HepG2 (cell line): ENCODE measurements at regions not wholly inside any gene's neighbourhood (a gene's known extent, or its start where the extent isn't known, plus 50 kb on each side); places are given as distances from the start of the nearest gene placed in this dataset.

Source experiments
- ATAC-seq: fragments of 200-7000 bp; cut with Tn5 transposase; 3 replicates; pipeline ENCODE4 v1.9.1; 2020; ENCODE audit warnings: mild to moderate bottlenecking, moderate library complexity
- BruUV-seq: library from RNA; stranded (reverse); fragments of 400-500 nt; replicated peaks from 2 replicates; lab custom pipeline; 2021; lab: Mats Ljungman, UMichigan
- CTCF ChIA-PET: fragments of 300-600 bp; formaldehyde crosslinking; extraction: SDS; loops from one replicate; lab custom pipeline; 2021; ENCODE audit warnings: low total read pairs, inconsistent platforms, low intra/inter-chr PET ratio; lab: Yijun Ruan, JAX
- POLR2A ChIA-PET: fragments of 350-600 bp; sonication (Branson Sonifier 250); formaldehyde crosslinking; loops from one replicate; lab custom pipeline; 2020; ENCODE audit warnings: antibody characterized with exemption, inconsistent platforms; lab: Yijun Ruan, JAX
- DNase-seq: peaks from one replicate; pipeline ENCODE4 v3.0.0-alpha.2; 2015; ENCODE audit warnings: low spot score
- FAIRE-seq: peaks from 3 replicates; lab custom pipeline; 2011; peaks lifted over from hg19 to GRCh38; lab: Jason Lieb, UNC
- H2AFZ ChIP-seq: one replicate; pipeline ENCODE4 v1.6.1; 2011; ENCODE audit warnings: low read length, inconsistent platforms
- H3K27ac ChIP-seq: fragments of 300-600 bp; 3 replicates; pipeline ENCODE4 v1.8.0; 2011; ENCODE audit warnings: mixed run types, mild to moderate bottlenecking, mixed read lengths, low read length, inconsistent platforms; ENCODE audit not compliant: insufficient read depth; ENCODE audit errors: extremely low read length
- H3K27me3 ChIP-seq, 2 experiments: fragments of 200-600 bp in 1 of 2; 2 replicates in 1 of 2; 3 replicates in 1 of 2; pipeline versions ENCODE4 v1.6.0 to v1.8.0; 2011; ENCODE audit warnings: low read length in 2 of 2, mild to moderate bottlenecking in 2 of 2, moderate library complexity in 2 of 2, inconsistent platforms in 1 of 2; ENCODE audit not compliant: insufficient read depth in 2 of 2, control insufficient read depth in 1 of 2
- H3K36me3 ChIP-seq, 2 experiments: fragments of 200-600 bp in 1 of 2; replicated peaks in 1 of 2; 2 replicates in 1 of 2; 3 replicates in 1 of 2; pipeline versions ENCODE4 v1.5.1 to v1.8.0; 2011; ENCODE audit warnings: low read length in 2 of 2, inconsistent platforms in 1 of 2; ENCODE audit not compliant: insufficient read depth in 2 of 2, control insufficient read depth in 1 of 2
- H3K4me1 ChIP-seq: 2 replicates; pipeline ENCODE4 v1.5.1; 2012; ENCODE audit warnings: low read length, inconsistent platforms; ENCODE audit not compliant: insufficient read depth
- H3K4me2 ChIP-seq: 2 replicates; pipeline ENCODE4 v1.6.0; 2011; ENCODE audit warnings: low read depth, low read length, inconsistent platforms
- H3K4me3 ChIP-seq, 3 experiments: fragments of 200-600 bp in 1 of 3; sonication (generic), shearing (Covaris generic) in 1 of 3; replicated peaks in 1 of 3; 2 replicates each; pipeline ENCODE4 v1.5.1; 2011 to 2016; ENCODE audit warnings: low read length in 3 of 3, inconsistent platforms in 2 of 3, low read depth in 2 of 3, mild to moderate bottlenecking in 2 of 3, control low read depth in 1 of 3, mixed read lengths in 1 of 3; ENCODE audit not compliant: insufficient read depth in 1 of 3
- H3K79me2 ChIP-seq: one replicate; pipeline ENCODE4 v1.6.1; 2011; ENCODE audit warnings: low read length, inconsistent platforms; ENCODE audit not compliant: insufficient read depth
- H3K9ac ChIP-seq: 2 replicates; pipeline ENCODE4 v1.6.0; 2011; ENCODE audit warnings: mild to moderate bottlenecking, low read depth, low read length, inconsistent platforms; ENCODE audit not compliant: insufficient read depth
- H3K9me3 ChIP-seq: 2 replicates; pipeline ENCODE4 v1.5.1; 2012; ENCODE audit warnings: mild to moderate bottlenecking, low read length
- H4K20me1 ChIP-seq: 2 replicates; pipeline ENCODE4 v1.6.0; 2011; ENCODE audit warnings: inconsistent platforms, mild to moderate bottlenecking, low read length, moderate library complexity; ENCODE audit not compliant: insufficient read depth
- AFF4 ChIP-seq: sonication (generic); formaldehyde crosslinking; IDR thresholded peaks from 2 replicates; pipeline ENCODE4 v1.4.0; 2020; ENCODE audit warnings: missing genetic modification reagents
- AGO2 ChIP-seq: fragments of 200-400 bp; formaldehyde crosslinking; optimal IDR thresholded peaks from 2 replicates; pipeline ENCODE3; 2017; ENCODE audit warnings: mild to moderate bottlenecking, low read depth, low read length, moderate library complexity
- ELF4 ChIP-seq: sonication (generic); formaldehyde crosslinking; IDR thresholded peaks from 2 replicates; pipeline ENCODE4 v1.5.0; 2020; ENCODE audit warnings: missing genetic modification reagents, mild to moderate bottlenecking, moderate library complexity, borderline replicate concordance
- ETV6 ChIP-seq: sonication (generic); formaldehyde crosslinking; conservative IDR thresholded peaks from 2 replicates; pipeline ENCODE4 v1.4.0; 2020; ENCODE audit warnings: missing genetic modification reagents
- LCORL ChIP-seq, 2 experiments: fragments of 450-650 bp in 1 of 2; sonication (generic) in 1 of 2; formaldehyde crosslinking in 1 of 2; IDR thresholded peaks; 2 replicates each; pipeline versions ENCODE4 v1.5.0 to v1.6.1; 2017 to 2020; ENCODE audit warnings: antibody characterized with exemption in 1 of 2, missing genetic modification reagents in 1 of 2
- MTA1 ChIP-seq: sonication (generic); formaldehyde crosslinking; IDR thresholded peaks from 2 replicates; pipeline ENCODE4 v1.4.0; 2020; ENCODE audit warnings: missing genetic modification reagents, mild to moderate bottlenecking, borderline replicate concordance
- NCOR1 ChIP-seq: fragments of 200-600 bp; sonication (generic); IDR thresholded peaks from 2 replicates; pipeline ENCODE4 v1.7.0; 2017; ENCODE audit warnings: antibody characterized with exemption, low read length, borderline replicate concordance
- NR2C2 ChIP-seq: sonication (generic); formaldehyde crosslinking; IDR thresholded peaks from 2 replicates; pipeline ENCODE4 v1.4.0; 2020; ENCODE audit warnings: missing genetic modification reagents, mild to moderate bottlenecking, moderate library complexity, borderline replicate concordance
- PREB ChIP-seq: sonication (generic); formaldehyde crosslinking; IDR thresholded peaks from 2 replicates; pipeline ENCODE4 v1.4.0; 2020; ENCODE audit warnings: missing genetic modification reagents
- REST ChIP-seq, 2 experiments: IDR thresholded peaks; 2 replicates each; pipeline ENCODE4 v1.6.1; 2011 to 2012; ENCODE audit warnings: low read length in 2 of 2, borderline replicate concordance in 1 of 2, low read depth in 1 of 2, mild to moderate bottlenecking in 1 of 2, moderate library complexity in 1 of 2
- SMC3 ChIP-seq: IDR thresholded peaks from 2 replicates; pipeline ENCODE4 v1.6.1; 2011; ENCODE audit warnings: low read length, improper control_type of control experiment
- ZNF441 ChIP-seq: sonication (generic); formaldehyde crosslinking; IDR thresholded peaks from 2 replicates; pipeline ENCODE4 v1.7.0; 2021; ENCODE audit warnings: missing genetic modification reagents, borderline replicate concordance
- ZNF513 ChIP-seq: sonication (generic); formaldehyde crosslinking; conservative IDR thresholded peaks from 2 replicates; pipeline ENCODE4 v1.5.0; 2020; ENCODE audit warnings: missing genetic modification reagents
- WGBS: methylation state at CpG from one replicate; pipeline ENCODE4 v1.1.6; 2017; ENCODE audit warnings: low lambda C conversion rate; 5-methylcytosine and 5-hydroxymethylcytosine counted together
- in situ Hi-C: cut with HindIII; loops from 2 replicates; pipeline ENCODE4 v1.10.0; 2017; ENCODE audit warnings: low pct_unique_long_range_greater_than_20kb; ENCODE audit not compliant: extremely low pct_ligation_motif_present
- intact Hi-C: fragments of 100-400 bp; cut with micrococcal nuclease; formaldehyde crosslinking; loops from one replicate; pipeline ENCODE4 v1.10.0; 2022; ENCODE audit not compliant: unreplicated experiment

GRCh38 chr13:76683168-76683567, 203.0 kb downstream of the KCTD12 start (continued):
- no peak for TF ChIP-seq ETV6 (CRISPR knock-in tag)
- no peak for TF ChIP-seq AGO2

GRCh38 chr13:76680112-76680511, 206.1 kb downstream of the KCTD12 start:
- H3K9me3 ChIP-seq = no peaks in the 10 kb centered on the region
- 0% methylated on average over 1 of the region's 2 CpGs for WGBS
- CTCF ChIA-PET = no interaction called here
- no peak overlapping the region for H3K4me3 ChIP-seq
- DNase-seq (no peak), ATAC-seq (no peak), FAIRE-seq (no peak)
- H3K4me2 ChIP-seq = no peak overlapping the region
- H3K36me3 ChIP-seq = no peaks in the 10 kb centered on the region
- no peak overlapping the region for H2AFZ ChIP-seq
- H3K4me1 ChIP-seq = no peaks in the 10 kb centered on the region
- H3K27ac ChIP-seq = no peak overlapping the region
- POLR2A ChIA-PET = no interaction called here
- no peaks in the 10 kb centered on the region for H4K20me1 ChIP-seq
- H3K27me3 ChIP-seq = no peaks in the 10 kb centered on the region
- no peak overlapping the region for H3K9ac ChIP-seq
- no peaks in the 10 kb centered on the region for H3K79me2 ChIP-seq
- in situ Hi-C loops = no loop called here
- intact Hi-C loops = no loop called here
- BruUV-seq = no TSS peak
- TF ChIP-seq MTA1 = no peak
- TF ChIP-seq AFF4 (CRISPR knock-in tag) = no peak
- TF ChIP-seq PREB (CRISPR knock-in tag) = no peak
- TF ChIP-seq NCOR1 = no peak
- TF ChIP-seq ELF4 (CRISPR knock-in tag) = no peak
- TF ChIP-seq LCORL (IDR thresholded peaks at IDR 0.05) = no peak
- TF ChIP-seq LCORL (CRISPR knock-in tag; IDR thresholded peaks at IDR 0.05) = no peak
- no peak for TF ChIP-seq ZNF441 (CRISPR knock-in tag)
- TF ChIP-seq SMC3 = no peak
- no peak for TF ChIP-seq NR2C2
- no peak for TF ChIP-seq REST (IDR thresholded peaks at IDR 0.05; ENCODE audit: borderline replicate concordance in 1 of 2, low read depth in 1 of 2, low read length in 2 of 2)
- no peak for TF ChIP-seq ZNF513 (CRISPR knock-in tag)
